Mesenchymal stem cell (in vitro differentiated cells and primary cell): ENCODE measurements at regions not wholly inside any gene's neighbourhood (a gene's known extent, or its start where the extent isn't known, plus 50 kb on each side); places are given as distances from the start of the nearest gene placed in this dataset.
"Not testable (repeated sequence)": the region's sequence is repeated elsewhere in the genome, so short reads cannot be mapped to it uniquely, and the experiment has no call there.

Experiments
- DNase-seq: peaks from one replicate; pipeline ENCODE4 v3.0.0-alpha.2; 2013
- H2AFZ ChIP-seq: one replicate; pipeline ENCODE4 v1.6.1; 2013; ENCODE audit warnings: low read depth, mild to moderate bottlenecking, control low read depth, inconsistent platforms, low read length, moderate library complexity
- H2AK5ac ChIP-seq: 2 replicates; pipeline ENCODE4 v1.6.1; 2013; ENCODE audit warnings: low read length, moderate library complexity, mild to moderate bottlenecking, inconsistent platforms; ENCODE audit not compliant: severe bottlenecking
- H2BK120ac ChIP-seq: one replicate; pipeline ENCODE4 v1.6.1; 2013; ENCODE audit warnings: low read depth, mild to moderate bottlenecking, inconsistent platforms, low read length, moderate library complexity
- H2BK12ac ChIP-seq, 2 experiments: one replicate each; pipeline ENCODE4 v1.6.1; 2013; ENCODE audit warnings: inconsistent platforms in 2 of 2, low read length in 2 of 2, mild to moderate bottlenecking in 2 of 2, moderate library complexity in 2 of 2, control low read depth in 1 of 2
- H2BK15ac ChIP-seq: one replicate; pipeline ENCODE4 v1.6.1; 2013; ENCODE audit warnings: mild to moderate bottlenecking, low read depth, inconsistent platforms; ENCODE audit not compliant: poor library complexity, severe bottlenecking
- H2BK5ac ChIP-seq: 2 replicates; pipeline ENCODE4 v1.6.1; 2013; ENCODE audit warnings: low read depth, mild to moderate bottlenecking, low read length, control low read depth, inconsistent platforms; ENCODE audit not compliant: poor library complexity, severe bottlenecking
- H3K14ac ChIP-seq, 2 experiments: one replicate each; pipeline ENCODE4 v1.6.1; 2013; ENCODE audit warnings: inconsistent platforms in 2 of 2, low read length in 2 of 2, control low read depth in 1 of 2, mild to moderate bottlenecking in 1 of 2, moderate library complexity in 1 of 2
- H3K18ac ChIP-seq, 2 experiments: one replicate each; pipeline ENCODE4 v1.6.1; 2013; ENCODE audit warnings: inconsistent platforms in 2 of 2, low read length in 2 of 2, control low read depth in 1 of 2, low read depth in 1 of 2, mild to moderate bottlenecking in 1 of 2
- H3K23ac ChIP-seq, 2 experiments: one replicate each; pipeline ENCODE4 v1.6.1; 2013; ENCODE audit warnings: inconsistent platforms in 2 of 2, low read length in 2 of 2, mild to moderate bottlenecking in 2 of 2, moderate library complexity in 2 of 2, control low read depth in 1 of 2
- H3K27ac ChIP-seq: 2 replicates; pipeline ENCODE4 v1.5.1; 2013; ENCODE audit warnings: mild to moderate bottlenecking, moderate library complexity, low read length, control low read depth, inconsistent platforms; ENCODE audit not compliant: poor library complexity, severe bottlenecking
- H3K27me3 ChIP-seq, 2 experiments: 2 replicates each; pipeline versions ENCODE4 v1.6.1 to v1.7.0; 2013; ENCODE audit warnings: low read length in 2 of 2, mild to moderate bottlenecking in 2 of 2, moderate library complexity in 2 of 2, control low read depth in 1 of 2, inconsistent platforms in 1 of 2; ENCODE audit not compliant: control insufficient read depth in 1 of 2, insufficient read depth in 1 of 2
- H3K36me3 ChIP-seq, 2 experiments: 2 replicates each; pipeline versions ENCODE4 v1.6.1 to v1.7.0; 2013; ENCODE audit warnings: low read length in 2 of 2, control low read depth in 1 of 2, inconsistent platforms in 1 of 2, low read depth in 1 of 2, mild to moderate bottlenecking in 1 of 2; ENCODE audit not compliant: insufficient read depth in 2 of 2, control insufficient read depth in 1 of 2
- H3K4ac ChIP-seq, 2 experiments: one replicate each; pipeline ENCODE4 v1.6.1; 2013; ENCODE audit warnings: inconsistent platforms in 2 of 2, low read length in 2 of 2, mild to moderate bottlenecking in 2 of 2, moderate library complexity in 2 of 2, control low read depth in 1 of 2, low read depth in 1 of 2
- H3K4me1 ChIP-seq: 2 replicates; pipeline ENCODE4 v1.6.1; 2013; ENCODE audit warnings: low read depth, low read length, control low read depth; ENCODE audit not compliant: control insufficient read depth, insufficient read depth
- H3K4me2 ChIP-seq: 2 replicates; pipeline ENCODE4 v1.6.1; 2013; ENCODE audit warnings: low read length, mild to moderate bottlenecking, inconsistent platforms; ENCODE audit not compliant: poor library complexity, severe bottlenecking
- H3K4me3 ChIP-seq, 2 experiments: 2 replicates each; pipeline versions ENCODE4 v1.5.1 to v1.7.0; 2013; ENCODE audit warnings: low read length in 2 of 2, mild to moderate bottlenecking in 2 of 2, control low read depth in 1 of 2, low read depth in 1 of 2; ENCODE audit not compliant: insufficient read depth in 1 of 2
- H3K79me1 ChIP-seq: replicated peaks from 2 replicates; pipeline ENCODE4 v1.6.1; 2013; ENCODE audit warnings: mild to moderate bottlenecking, control low read depth, low read length, inconsistent platforms; ENCODE audit not compliant: poor library complexity, severe bottlenecking
- H3K9ac ChIP-seq: 2 replicates; pipeline ENCODE4 v1.7.0; 2013; ENCODE audit warnings: mild to moderate bottlenecking, low read length, moderate library complexity
- H3K9me3 ChIP-seq: 2 replicates; pipeline ENCODE4 v1.7.0; 2013; ENCODE audit warnings: mild to moderate bottlenecking, low read length; ENCODE audit not compliant: control insufficient read depth
- H4K8ac ChIP-seq: one replicate; pipeline ENCODE4 v1.6.1; 2013; ENCODE audit warnings: inconsistent platforms, mild to moderate bottlenecking, low read length, moderate library complexity
- H4K91ac ChIP-seq: one replicate; pipeline ENCODE4 v1.6.1; 2013; ENCODE audit warnings: mild to moderate bottlenecking, low read length, inconsistent platforms
- WGBS: methylation state at CpG from one replicate; pipeline ENCODE4 v1.1.7; 2013; ENCODE audit warnings: mixed read lengths; 5-methylcytosine and 5-hydroxymethylcytosine counted together

- not testable (repeated sequence) for H4K91ac ChIP-seq, H2BK5ac ChIP-seq, H3K4me3 ChIP-seq, H3K23ac ChIP-seq, H2AK5ac ChIP-seq, H3K4me1 ChIP-seq, H3K27ac ChIP-seq, H2BK12ac ChIP-seq, H3K9me3 ChIP-seq, H2AFZ ChIP-seq, H3K36me3 ChIP-seq, H2BK15ac ChIP-seq, H3K4me2 ChIP-seq, H3K4ac ChIP-seq, H3K14ac ChIP-seq, H3K18ac ChIP-seq, H3K9ac ChIP-seq, H2BK120ac ChIP-seq, H3K79me1 ChIP-seq, DNase-seq, H4K8ac ChIP-seq, H3K27me3 ChIP-seq
- 96% methylated on average over 2 of the region's 6 CpGs for WGBS
Observed at GRCh38 chr2:113386780-113387433, 50.6 kb upstream of the ZNG1B start.

GRCh38 chr2:113379621-113380020 is 57.9 kb upstream of the ZNG1B start:
- H4K8ac ChIP-seq, H3K79me1 ChIP-seq, H2BK120ac ChIP-seq, H3K14ac ChIP-seq, H3K23ac ChIP-seq, H3K4me3 ChIP-seq, H3K18ac ChIP-seq, DNase-seq, H4K91ac ChIP-seq, H3K4ac ChIP-seq, H3K9me3 ChIP-seq, H3K27ac ChIP-seq, H2BK5ac ChIP-seq, H2BK12ac ChIP-seq, H3K9ac ChIP-seq, H3K4me1 ChIP-seq, H3K4me2 ChIP-seq, H2AK5ac ChIP-seq, H2BK15ac ChIP-seq, H3K36me3 ChIP-seq, H3K27me3 ChIP-seq, H2AFZ ChIP-seq: not testable (repeated sequence)
- no CpG with 5 or more reads among the region's 2 CpGs for WGBS

DNA sequence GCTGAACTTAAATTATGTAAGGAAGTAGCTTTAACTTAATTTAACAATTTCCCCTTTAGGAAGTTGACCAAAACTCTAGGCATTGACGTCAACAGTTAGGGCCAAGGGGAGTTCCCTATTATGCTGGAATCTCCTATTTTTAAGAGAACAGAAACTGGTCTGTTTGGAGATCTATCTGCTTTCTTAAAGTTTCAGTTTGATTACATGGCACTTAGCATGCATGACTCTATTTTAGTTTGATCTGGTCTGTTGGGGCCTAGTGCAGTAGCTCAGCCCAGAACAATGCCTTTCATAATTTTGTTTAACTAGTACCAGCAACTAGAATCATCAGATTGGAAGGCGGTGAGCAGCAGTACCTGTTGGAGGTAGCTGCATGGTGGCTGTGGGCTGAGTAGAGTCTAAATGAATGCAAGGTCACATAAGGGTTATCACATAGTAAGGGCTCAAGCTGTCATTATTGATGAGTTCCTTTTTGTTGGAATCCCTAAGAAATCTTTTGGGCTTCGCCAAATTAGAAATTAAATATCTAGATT is 60.5 kb upstream of the ZNG1B start:
- H3K4me2 ChIP-seq, result no peak overlapping the region
- DNase-seq, result no peak
- H3K23ac ChIP-seq, result no peak overlapping the region
- no peaks in the 10 kb centered on the region for H3K9me3 ChIP-seq
- H2BK120ac ChIP-seq, result no peak overlapping the region
- H3K18ac ChIP-seq, result no peak overlapping the region
- WGBS, result 93% methylated on average over 3 of the region's 3 CpGs
- H3K27me3 ChIP-seq, result no peaks in the 10 kb centered on the region
- no peak overlapping the region for H2BK12ac ChIP-seq
- no peak overlapping the region for H2AFZ ChIP-seq
- no peak overlapping the region for H2AK5ac ChIP-seq
- no peak overlapping the region for H4K91ac ChIP-seq
- H3K4me1 ChIP-seq, result no peaks in the 10 kb centered on the region
- H3K27ac ChIP-seq, result no peak overlapping the region
- no peak overlapping the region for H3K4me3 ChIP-seq
- H3K36me3 ChIP-seq, result no peaks in the 10 kb centered on the region
- no peak overlapping the region for H2BK5ac ChIP-seq
- no peak overlapping the region for H2BK15ac ChIP-seq
- H3K79me1 ChIP-seq, result no peaks in the 10 kb centered on the region
- H3K9ac ChIP-seq, result no peak overlapping the region
- H3K4ac ChIP-seq, result no peak overlapping the region
- no peak overlapping the region for H3K14ac ChIP-seq
- no peak overlapping the region for H4K8ac ChIP-seq

DNA sequence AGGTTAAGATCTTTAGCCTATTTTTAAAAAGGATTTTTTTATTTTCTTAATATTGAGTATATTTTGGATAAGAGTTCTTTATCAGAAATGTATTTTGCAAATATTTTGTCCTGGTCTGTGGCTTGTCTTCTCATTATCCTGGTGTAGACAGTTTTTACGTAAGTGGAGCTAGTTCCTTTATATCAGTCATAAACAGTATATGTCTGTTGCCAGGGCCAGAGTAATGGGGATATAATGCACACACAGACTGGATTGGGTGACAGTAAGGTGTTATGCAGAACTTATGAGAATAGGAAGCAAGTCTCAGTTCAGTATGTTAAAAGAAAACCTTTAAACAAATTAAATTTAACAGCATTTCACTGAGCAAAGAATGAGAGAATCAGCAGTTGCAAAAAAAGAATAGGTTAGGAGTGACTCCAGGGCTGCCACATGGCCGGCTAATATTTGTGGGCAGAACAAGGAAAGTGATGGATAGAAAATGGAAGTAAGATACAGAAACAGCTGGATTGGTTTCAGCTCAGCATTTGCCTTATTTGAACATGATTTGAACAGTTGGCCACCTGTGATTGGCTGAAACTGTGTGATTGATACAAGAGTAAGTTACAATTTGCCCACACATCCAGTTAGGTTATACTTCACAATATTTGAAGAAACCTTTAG is 61.1 kb upstream of the ZNG1B start:
- H3K9ac ChIP-seq, result no peak overlapping the region
- no peak overlapping the region for H2AFZ ChIP-seq
- H2BK5ac ChIP-seq, result no peak overlapping the region
- no peak overlapping the region for H3K4ac ChIP-seq
- H4K91ac ChIP-seq, result no peak overlapping the region
- no peak overlapping the region for H2BK15ac ChIP-seq
- no peak overlapping the region for H3K18ac ChIP-seq
- H3K23ac ChIP-seq, result no peak overlapping the region
- no peak overlapping the region for H2AK5ac ChIP-seq
- WGBS, result 85% methylated on average over 2 of the region's 2 CpGs
- no peak for DNase-seq
- H3K4me2 ChIP-seq, result no peak overlapping the region
- no peak overlapping the region for H3K14ac ChIP-seq
- no peak overlapping the region for H4K8ac ChIP-seq
- no peak overlapping the region for H2BK12ac ChIP-seq
- no peak overlapping the region for H3K4me3 ChIP-seq
- no peaks in the 10 kb centered on the region for H3K36me3 ChIP-seq
- H3K27ac ChIP-seq, result no peak overlapping the region
- H3K27me3 ChIP-seq, result no peaks in the 10 kb centered on the region
- H3K9me3 ChIP-seq, result no peaks in the 10 kb centered on the region
- H2BK120ac ChIP-seq, result no peak overlapping the region
- no peaks in the 10 kb centered on the region for H3K79me1 ChIP-seq
- no peaks in the 10 kb centered on the region for H3K4me1 ChIP-seq
